Tibial nerve (tissue), 4 donors: ENCODE measurements at regions not wholly inside any gene's neighbourhood (a gene's known extent, or its start where the extent isn't known, plus 50 kb on each side); places are given as distances from the start of the nearest gene placed in this dataset.

Experiments
- DNase-seq, 2 donors: peaks; one replicate each; pipeline ENCODE4 v3.0.0-alpha.2; 2019; ENCODE audit warnings: low spot score in 2 of 2
- H3K27ac ChIP-seq, 4 donors: fragments of 200-600 bp; sonication (generic) in 3 of 4; one replicate each; pipeline ENCODE4 v1.5.1; 2017 to 2019; ENCODE audit warnings: mild to moderate bottlenecking in 1 of 4
- H3K27me3 ChIP-seq, 2 donors: fragments of 200-600 bp; sonication (generic) in 1 of 2; one replicate each; pipeline versions ENCODE4 v1.5.1 to v1.6.0; 2017 to 2019
- H3K36me3 ChIP-seq, 3 donors: fragments of 200-600 bp; sonication (generic); one replicate each; pipeline ENCODE4 v1.5.1; 2018 to 2019
- H3K4me1 ChIP-seq, 4 donors: fragments of 200-600 bp; sonication (generic) in 3 of 4; one replicate each; pipeline ENCODE4 v1.5.1; 2017 to 2019
- H3K4me3 ChIP-seq, 4 donors: fragments of 200-600 bp; sonication (generic) in 3 of 4; one replicate each; pipeline ENCODE4 v1.5.1; 2017 to 2019; ENCODE audit warnings: mild to moderate bottlenecking in 1 of 4, moderate library complexity in 1 of 4
- H3K9me3 ChIP-seq, 4 donors: fragments of 200-600 bp; sonication (generic) in 3 of 4; one replicate each; pipeline ENCODE4 v1.5.1; 2017 to 2019
- CTCF ChIP-seq, 5 experiments: fragments of 200-600 bp in 3 of 5; fragments of 450-650 bp in 2 of 5; sonication (generic) in 3 of 5; IDR thresholded peaks; one replicate each; pipeline ENCODE4 v1.5.1; 2016 to 2019; ENCODE audit warnings: antibody characterized with exemption in 5 of 5, mild to moderate bottlenecking in 3 of 5, moderate library complexity in 2 of 5
- EP300 ChIP-seq, 2 donors: sonication (generic); formaldehyde crosslinking; IDR thresholded peaks; one replicate each; pipeline ENCODE4 v1.6.1; 2017; ENCODE audit warnings: antibody characterized with exemption in 2 of 2, mild to moderate bottlenecking in 1 of 2
- POLR2A ChIP-seq, 2 donors: fragments of 450-650 bp; IDR thresholded peaks; one replicate each; pipeline ENCODE4 v1.6.1; 2017; ENCODE audit warnings: antibody characterized with exemption in 2 of 2, mild to moderate bottlenecking in 2 of 2, moderate library complexity in 2 of 2
- WGBS, 2 donors: methylation state at CpG; one replicate each; pipeline ENCODE4 v1.1.5; 2018; 5-methylcytosine and 5-hydroxymethylcytosine counted together

- WGBS, 2 donors: 77 to 81% methylated on average over 2 of the region's 2 CpGs
- H3K27ac ChIP-seq: no peak overlapping the region
Measured at GRCh38 chr11:90373971-90374370, 151.1 kb upstream of the CHORDC1 start.

GRCh38 chr11:90364527-90364926 is 141.7 kb upstream of the CHORDC1 start:
- DNase-seq: no peak
- Histone ChIP-seq H3K27me3 (no peaks in the 10 kb centered on the region), H3K36me3 (no peaks in the 10 kb centered on the region), H3K27ac (no peak overlapping the region), H3K9me3 (no peaks in the 10 kb centered on the region), H3K4me1 (no peaks in the 10 kb centered on the region), H3K4me3 (no peak overlapping the region)
- WGBS, 2 donors: 83 to 88% methylated on average over 2 of the region's 2 CpGs
- TF ChIP-seq POLR2A (IDR thresholded peaks at IDR 0.05) (no peak), CTCF (IDR thresholded peaks at IDR 0.05) (no peak), EP300 (IDR thresholded peaks at IDR 0.05) (no peak)

More at GRCh38 chr11:90373971-90374370, 151.1 kb upstream of the CHORDC1 start:
- Histone ChIP-seq H3K9me3 (no peaks in the 10 kb centered on the region), H3K27me3 (no peaks in the 10 kb centered on the region), H3K36me3 (no peaks in the 10 kb centered on the region), H3K4me3 (no peak overlapping the region), H3K4me1 (no peaks in the 10 kb centered on the region)
- DNase-seq: no peak
- TF ChIP-seq POLR2A (IDR thresholded peaks at IDR 0.05): no peak
- TF ChIP-seq CTCF (IDR thresholded peaks at IDR 0.05): no peak
- TF ChIP-seq EP300 (IDR thresholded peaks at IDR 0.05): no peak

GRCh38 chr11:90363739-90364138 is 140.9 kb upstream of the CHORDC1 start:
- no peaks in the 10 kb centered on the region for H3K27me3 ChIP-seq
- no peak for DNase-seq
- H3K4me3 ChIP-seq: no peak overlapping the region
- H3K9me3 ChIP-seq: no peaks in the 10 kb centered on the region
- 58 to 84% methylated on average over 1 of the region's 1 CpG for WGBS, 2 donors
- no peak overlapping the region for H3K27ac ChIP-seq
- TF ChIP-seq POLR2A (IDR thresholded peaks at IDR 0.05): no peak
- no peak for TF ChIP-seq EP300 (IDR thresholded peaks at IDR 0.05)
- TF ChIP-seq CTCF (IDR thresholded peaks at IDR 0.05): no peak
- H3K36me3 ChIP-seq: no peaks in the 10 kb centered on the region
- H3K4me1 ChIP-seq: no peaks in the 10 kb centered on the region

GRCh38 chr11:90355200-90355599 is 132.4 kb upstream of the CHORDC1 start:
- no peak for DNase-seq
- no peaks in the 10 kb centered on the region for H3K27me3 ChIP-seq
- no peaks in the 10 kb centered on the region for H3K4me1 ChIP-seq
- no peak overlapping the region for H3K27ac ChIP-seq
- TF ChIP-seq POLR2A (IDR thresholded peaks at IDR 0.05) (no peak), EP300 (IDR thresholded peaks at IDR 0.05) (no peak), CTCF (IDR thresholded peaks at IDR 0.05) (no peak)
- H3K36me3 ChIP-seq: no peaks in the 10 kb centered on the region
- H3K4me3 ChIP-seq: no peak overlapping the region
- no peaks in the 10 kb centered on the region for H3K9me3 ChIP-seq
- 19 to 36% methylated on average over 1 of the region's 1 CpG for WGBS, 2 donors

GRCh38 chr11:90349731-90350130 is 126.9 kb upstream of the CHORDC1 start:
- no peak for DNase-seq
- Histone ChIP-seq H3K9me3 (no peaks in the 10 kb centered on the region), H3K4me3 (no peak overlapping the region), H3K27me3 (no peaks in the 10 kb centered on the region), H3K4me1 (no peaks in the 10 kb centered on the region), H3K36me3 (no peaks in the 10 kb centered on the region), H3K27ac (no peak overlapping the region)
- TF ChIP-seq POLR2A (IDR thresholded peaks at IDR 0.05) (no peak), EP300 (IDR thresholded peaks at IDR 0.05) (no peak), CTCF (IDR thresholded peaks at IDR 0.05) (no peak)
- WGBS, 2 donors: 77 to 84% methylated on average over 1 of the region's 1 CpG
